Left ventricle myocardium inferior (tissue), 1 donor: ENCODE measurements at regions not wholly inside any gene's neighbourhood (a gene's known extent, or its start where the extent isn't known, plus 50 kb on each side); places are given as distances from the start of the nearest gene placed in this dataset.

Source experiments
- DNase-seq: peaks from one replicate; pipeline ENCODE4 v3.0.0-alpha.2; 2020
- H3K27ac ChIP-seq: fragments of 200-600 bp; replicated peaks from 2 replicates; pipeline ENCODE4 v1.8.0; 2021
- H3K27me3 ChIP-seq: fragments of 200-600 bp; 2 replicates; pipeline ENCODE4 v1.8.0; 2021; ENCODE audit warnings: low read depth
- H3K36me3 ChIP-seq: fragments of 200-600 bp; 2 replicates; pipeline ENCODE4 v1.8.0; 2021
- H3K4me1 ChIP-seq: fragments of 200-600 bp; 2 replicates; pipeline ENCODE4 v1.8.0; 2021
- H3K4me3 ChIP-seq: fragments of 200-600 bp; 2 replicates; pipeline ENCODE4 v1.8.0; 2021; ENCODE audit warnings: mild to moderate bottlenecking, moderate library complexity
- H3K9me3 ChIP-seq: fragments of 200-600 bp; replicated peaks from 2 replicates; pipeline ENCODE4 v1.8.0; 2021
- CTCF ChIP-seq: fragments of 200-600 bp; IDR thresholded peaks from 2 replicates; pipeline ENCODE4 v1.8.0; 2021; ENCODE audit warnings: antibody characterized with exemption, mild to moderate bottlenecking, borderline replicate concordance
- intact Hi-C: fragments of 100-400 bp; cut with micrococcal nuclease; formaldehyde crosslinking; loops from one replicate; pipeline ENCODE4 v1.11.0; 2022
- donor health status: DM: no; HTN: yes; CAD: no; lungs with severe emphysema.

- DNase-seq = no peak
- Histone ChIP-seq H3K36me3 (no peaks in the 10 kb centered on the region), H3K27ac (no peak overlapping the region), H3K4me1 (no peaks in the 10 kb centered on the region), H3K4me3 (no peak overlapping the region), H3K27me3 (no peaks in the 10 kb centered on the region), H3K9me3 (no peaks in the 10 kb centered on the region)
- TF ChIP-seq CTCF = no peak
- intact Hi-C loops = no loop called here
Observed at GRCh38 chr18:38313831-38314230, 748.2 kb upstream of the CELF4 start.

- H3K27me3 ChIP-seq = no peaks in the 10 kb centered on the region
- H3K27ac ChIP-seq = no peak overlapping the region
- DNase-seq = no peak
- H3K36me3 ChIP-seq = no peaks in the 10 kb centered on the region
- no peak overlapping the region for H3K4me3 ChIP-seq
- intact Hi-C loops = no loop called here
- no peaks in the 10 kb centered on the region for H3K4me1 ChIP-seq
- H3K9me3 ChIP-seq = no peaks in the 10 kb centered on the region
- no peak for TF ChIP-seq CTCF
Observed at GRCh38 chr18:38312532-38312931, 746.9 kb upstream of the CELF4 start.

- DNase-seq = no peak
- H3K27ac ChIP-seq = no peak overlapping the region
- H3K9me3 ChIP-seq = no peaks in the 10 kb centered on the region
- TF ChIP-seq CTCF = no peak
- H3K36me3 ChIP-seq = no peaks in the 10 kb centered on the region
- H3K4me3 ChIP-seq = no peak overlapping the region
- intact Hi-C loops = no loop called here
- no peaks in the 10 kb centered on the region for H3K4me1 ChIP-seq
- H3K27me3 ChIP-seq = no peaks in the 10 kb centered on the region
Observed at GRCh38 chr18:38310936-38311335, 745.3 kb upstream of the CELF4 start.

GRCh38 chr18:38307914-38308313 is 742.3 kb upstream of the CELF4 start:
- no peak overlapping the region for H3K27ac ChIP-seq
- DNase-seq = no peak
- no peaks in the 10 kb centered on the region for H3K27me3 ChIP-seq
- H3K4me1 ChIP-seq = no peaks in the 10 kb centered on the region
- H3K4me3 ChIP-seq = no peak overlapping the region
- H3K36me3 ChIP-seq = no peaks in the 10 kb centered on the region
- no peaks in the 10 kb centered on the region for H3K9me3 ChIP-seq
- TF ChIP-seq CTCF = no peak
- intact Hi-C loops = no loop called here

GRCh38 chr18:38305961-38306360 is 740.4 kb upstream of the CELF4 start:
- H3K4me3 ChIP-seq = no peak overlapping the region
- no peaks in the 10 kb centered on the region for H3K27me3 ChIP-seq
- no peak overlapping the region for H3K27ac ChIP-seq
- no peaks in the 10 kb centered on the region for H3K4me1 ChIP-seq
- intact Hi-C loops = no loop called here
- no peaks in the 10 kb centered on the region for H3K36me3 ChIP-seq
- no peaks in the 10 kb centered on the region for H3K9me3 ChIP-seq
- DNase-seq = no peak
- no peak for TF ChIP-seq CTCF

GRCh38 chr18:38301621-38302020 is 736.0 kb upstream of the CELF4 start:
- no peak for TF ChIP-seq CTCF

More at GRCh38 chr18:38301621-38302020, 736.0 kb upstream of the CELF4 start:
- no peak overlapping the region for H3K4me3 ChIP-seq
- no peaks in the 10 kb centered on the region for H3K36me3 ChIP-seq
- no peak overlapping the region for H3K27ac ChIP-seq
- no peaks in the 10 kb centered on the region for H3K9me3 ChIP-seq
- no peaks in the 10 kb centered on the region for H3K4me1 ChIP-seq
- H3K27me3 ChIP-seq = no peaks in the 10 kb centered on the region
- intact Hi-C loops = no loop called here
- DNase-seq = no peak
